ENCODE measurements at regions not wholly inside any gene's neighbourhood (a gene's known extent, or its start where the extent isn't known, plus 50 kb on each side); places are given as distances from the start of the nearest gene placed in this dataset.

DNA sequence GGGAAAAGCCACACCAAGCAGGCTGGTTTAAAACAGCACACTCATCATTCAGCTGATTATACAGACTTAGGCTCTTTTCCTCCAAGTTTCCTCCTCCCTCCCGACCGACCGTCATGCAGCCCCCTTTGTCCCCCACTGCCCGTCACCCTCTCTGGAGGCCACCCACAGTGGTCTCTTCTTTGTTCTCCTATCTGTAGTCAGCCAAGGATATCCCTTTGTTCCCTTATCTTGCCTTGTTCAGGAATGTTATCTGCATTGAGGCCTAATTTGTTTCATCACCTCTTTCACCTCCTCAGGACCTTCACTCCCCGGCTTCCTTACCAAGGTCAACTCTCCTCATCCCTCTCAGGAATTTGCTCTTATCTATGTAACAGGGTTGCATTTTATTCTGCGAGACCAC is 186.4 kb upstream of the CDH13 start:
- CTCF ChIA-PET: no interaction called here
- H3K4me1 ChIP-seq (ENCODE audit: insufficient read depth, low read length): no peaks in the 10 kb centered on the region

GRCh38 chr16:82439678-82440293 is 187.0 kb upstream of the CDH13 start:
- Mint-ChIP-seq H3K27me3 (peaks cover 45% of the 10 kb centered on the region), H3K36me3 (ENCODE audit: low read depth) (no peaks in the 10 kb centered on the region), H3K27ac (no peak overlapping the region), H3K4me1 (ENCODE audit: low read depth) (no peaks in the 10 kb centered on the region), H3K9me3 (peaks cover 2% of the 10 kb centered on the region), H3K4me3 (no peak overlapping the region)
- intact Hi-C loops (cut with DNase I, micrococcal nuclease): no loop called here
- Histone ChIP-seq H3K27ac (ENCODE audit: low read depth in 1 of 2, low read length in 2 of 2) (no peak overlapping the region), H3K4me3 (ENCODE audit: low read length) (no peak overlapping the region), H3K4me1 (ENCODE audit: insufficient read depth, low read length) (no peaks in the 10 kb centered on the region), H3K36me3 (ENCODE audit: insufficient read depth, low read length) (no peaks in the 10 kb centered on the region), H3K27me3 (ENCODE audit: control insufficient read depth in 1 of 2, insufficient read depth in 2 of 2, low read length in 2 of 2) (no peaks in the 10 kb centered on the region), H3K9me3 (ENCODE audit: control insufficient read depth in 1 of 2, insufficient read depth in 1 of 2, low read length in 2 of 2) (no peaks in the 10 kb centered on the region)
- ATAC-seq (ENCODE audit: poor library complexity) (no peak), DNase-seq (no peak)
- ChIA-PET CTCF (no interaction called here), POLR2A (no interaction called here)
- TF ChIP-seq CTCF (IDR thresholded peaks at IDR 0.05): no peak

More for the DNA sequence above, 186.4 kb upstream of the CDH13 start:
- intact Hi-C loops (cut with DNase I, micrococcal nuclease): no loop called here
- no peaks in the 10 kb centered on the region for H3K36me3 Mint-ChIP-seq (ENCODE audit: low read depth)
- no peak for TF ChIP-seq CTCF (IDR thresholded peaks at IDR 0.05)
- ATAC-seq (ENCODE audit: poor library complexity) (no peak), DNase-seq (no peak)
- H3K9me3 ChIP-seq (ENCODE audit: control insufficient read depth in 1 of 2, insufficient read depth in 1 of 2, low read length in 2 of 2): no peaks in the 10 kb centered on the region
- POLR2A ChIA-PET: no interaction called here
- H3K27me3 Mint-ChIP-seq: peaks cover 48% of the 10 kb centered on the region
- H3K4me3 Mint-ChIP-seq: no peak overlapping the region
- no peaks in the 10 kb centered on the region for H3K27me3 ChIP-seq (ENCODE audit: control insufficient read depth in 1 of 2, insufficient read depth in 2 of 2, low read length in 2 of 2)
- no peaks in the 10 kb centered on the region for H3K4me1 Mint-ChIP-seq (ENCODE audit: low read depth)
- peaks cover 2% of the 10 kb centered on the region for H3K9me3 Mint-ChIP-seq
- no peak overlapping the region for H3K27ac Mint-ChIP-seq
- no peak overlapping the region for H3K27ac ChIP-seq (ENCODE audit: low read depth in 1 of 2, low read length in 2 of 2)
- H3K4me3 ChIP-seq (ENCODE audit: low read length): no peak overlapping the region
- no peaks in the 10 kb centered on the region for H3K36me3 ChIP-seq (ENCODE audit: insufficient read depth, low read length)

DNA sequence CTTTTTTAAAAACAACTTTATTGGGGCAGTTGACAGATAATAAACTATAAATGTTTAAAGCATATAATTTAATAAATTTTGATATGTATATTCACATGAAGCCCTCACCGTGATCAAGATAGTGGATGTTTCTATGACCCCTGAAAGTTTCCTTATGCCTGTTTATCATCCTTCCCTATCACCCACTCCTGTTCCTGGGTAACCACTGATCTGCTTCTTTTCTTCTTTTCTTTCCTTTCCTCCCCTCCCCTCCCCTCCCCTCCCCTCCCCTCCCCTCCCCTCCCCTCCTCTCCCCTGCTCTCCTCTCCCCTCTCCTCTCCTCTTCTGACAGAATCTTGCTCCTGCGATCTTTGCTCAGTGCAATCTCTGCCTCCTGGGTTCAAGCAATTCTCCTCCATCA is 193.7 kb upstream of the CDH13 start:
- H3K4me3 ChIP-seq (ENCODE audit: low read length): no peak overlapping the region
- no peak overlapping the region for H3K27ac Mint-ChIP-seq
- intact Hi-C loops (cut with DNase I, micrococcal nuclease): no loop called here
- H3K9me3 ChIP-seq (ENCODE audit: control insufficient read depth in 1 of 2, insufficient read depth in 1 of 2, low read length in 2 of 2): no peaks in the 10 kb centered on the region
- no peak overlapping the region for H3K4me3 Mint-ChIP-seq
- H3K4me1 ChIP-seq (ENCODE audit: insufficient read depth, low read length): no peaks in the 10 kb centered on the region
- H3K27me3 Mint-ChIP-seq: peaks cover 16% of the 10 kb centered on the region
- H3K36me3 ChIP-seq (ENCODE audit: insufficient read depth, low read length): no peaks in the 10 kb centered on the region
- H3K27ac ChIP-seq (ENCODE audit: low read depth in 1 of 2, low read length in 2 of 2): no peak overlapping the region
- no peaks in the 10 kb centered on the region for H3K27me3 ChIP-seq (ENCODE audit: control insufficient read depth in 1 of 2, insufficient read depth in 2 of 2, low read length in 2 of 2)
- H3K4me1 Mint-ChIP-seq (ENCODE audit: low read depth): no peaks in the 10 kb centered on the region
- CTCF ChIA-PET: no interaction called here
- DNase-seq: no peak
- no peak for TF ChIP-seq CTCF (IDR thresholded peaks at IDR 0.05)
- H3K36me3 Mint-ChIP-seq (ENCODE audit: low read depth): no peaks in the 10 kb centered on the region
- no peak for ATAC-seq (ENCODE audit: poor library complexity)
- POLR2A ChIA-PET: no interaction called here
- peaks cover 2% of the 10 kb centered on the region for H3K9me3 Mint-ChIP-seq
